Spleen (tissue), 7 donors: ENCODE measurements at regions not wholly inside any gene's neighbourhood (a gene's known extent, or its start where the extent isn't known, plus 50 kb on each side); places are given as distances from the start of the nearest gene placed in this dataset.

Source experiments
- POLR2A ChIP-seq, 3 donors: fragments of 450-650 bp; IDR thresholded peaks; one replicate each; pipeline ENCODE4 v1.5.1; 2017; ENCODE audit warnings: antibody characterized with exemption in 3 of 3, mild to moderate bottlenecking in 1 of 3
- TF ChIP-seq, protein P1 (sequence below), 11 experiments: fragments of 200-600 bp in 7 of 11; fragments of 450-650 bp in 4 of 11; sonication (generic) in 4 of 11; IDR thresholded peaks in 8 of 11; conservative IDR thresholded peaks in 3 of 11; 1 replicate in 7 of 11; 2 replicates in 4 of 11; pipeline versions ENCODE4 v1.4.0 to v1.8.0; 2016 to 2021; ENCODE audit warnings: antibody characterized with exemption in 11 of 11, inconsistent platforms in 4 of 11, mild to moderate bottlenecking in 1 of 11
- donor health status: DM: no; HTN: no; CAD: no; lungs with moderate emphysema.
- donor health status: DM: no; HTN: no; CAD: no.
- donor health status: DM: no; HTN: no; CAD: no.

DNA sequence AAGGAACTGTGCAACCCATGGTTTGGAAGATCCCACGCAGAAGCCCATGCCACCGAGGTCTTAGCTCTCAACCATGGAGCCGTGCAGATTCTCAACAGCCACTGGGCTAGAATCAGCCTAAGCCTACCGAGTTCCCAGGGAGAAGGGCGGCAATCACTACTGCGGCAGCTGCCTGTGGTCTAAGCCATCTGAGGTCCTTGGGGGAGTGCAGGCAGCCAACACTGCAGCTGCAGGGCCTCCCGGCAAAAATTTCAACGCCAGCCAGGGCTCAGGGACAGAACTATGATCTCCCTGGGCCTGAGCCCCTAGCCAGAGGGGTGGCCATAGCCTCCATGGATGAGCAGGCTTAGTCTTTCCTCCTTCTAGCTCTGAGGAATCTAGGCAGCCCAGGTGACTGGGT, 156.8 kb upstream of the CLEC14A start:
- TF ChIP-seq, protein P1, sequence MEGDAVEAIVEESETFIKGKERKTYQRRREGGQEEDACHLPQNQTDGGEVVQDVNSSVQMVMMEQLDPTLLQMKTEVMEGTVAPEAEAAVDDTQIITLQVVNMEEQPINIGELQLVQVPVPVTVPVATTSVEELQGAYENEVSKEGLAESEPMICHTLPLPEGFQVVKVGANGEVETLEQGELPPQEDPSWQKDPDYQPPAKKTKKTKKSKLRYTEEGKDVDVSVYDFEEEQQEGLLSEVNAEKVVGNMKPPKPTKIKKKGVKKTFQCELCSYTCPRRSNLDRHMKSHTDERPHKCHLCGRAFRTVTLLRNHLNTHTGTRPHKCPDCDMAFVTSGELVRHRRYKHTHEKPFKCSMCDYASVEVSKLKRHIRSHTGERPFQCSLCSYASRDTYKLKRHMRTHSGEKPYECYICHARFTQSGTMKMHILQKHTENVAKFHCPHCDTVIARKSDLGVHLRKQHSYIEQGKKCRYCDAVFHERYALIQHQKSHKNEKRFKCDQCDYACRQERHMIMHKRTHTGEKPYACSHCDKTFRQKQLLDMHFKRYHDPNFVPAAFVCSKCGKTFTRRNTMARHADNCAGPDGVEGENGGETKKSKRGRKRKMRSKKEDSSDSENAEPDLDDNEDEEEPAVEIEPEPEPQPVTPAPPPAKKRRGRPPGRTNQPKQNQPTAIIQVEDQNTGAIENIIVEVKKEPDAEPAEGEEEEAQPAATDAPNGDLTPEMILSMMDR (IDR thresholded peaks at IDR 0.05 in 8 of 11, conservative IDR thresholded peaks at IDR 0.05 in 3 of 11) = no peak
- no peak for TF ChIP-seq POLR2A (IDR thresholded peaks at IDR 0.05)
